Type B pancreatic cell (in vitro differentiated cells): ENCODE measurements at regions not wholly inside any gene's neighbourhood (a gene's known extent, or its start where the extent isn't known, plus 50 kb on each side); places are given as distances from the start of the nearest gene placed in this dataset.

ENCODE experiments used
- DNase-seq: peaks from one replicate; pipeline ENCODE4 v3.0.0; 2021; ENCODE audit warnings: mixed read lengths; ENCODE audit not compliant: unreplicated experiment; ENCODE audit errors: extremely low spot score
- H3K27ac Mint-ChIP-seq: 2 replicates; pipeline ENCODE4 v1.8.0; 2021; ENCODE audit warnings: mild to moderate bottlenecking, mixed read lengths
- H3K27me3 Mint-ChIP-seq: 2 replicates; pipeline ENCODE4 v1.8.0; 2021; ENCODE audit warnings: mixed read lengths
- H3K36me3 Mint-ChIP-seq: 2 replicates; pipeline ENCODE4 v1.8.0; 2021; ENCODE audit warnings: mixed read lengths
- H3K4me1 Mint-ChIP-seq: one replicate; pipeline ENCODE4 v1.8.0; 2021; ENCODE audit warnings: mixed read lengths; ENCODE audit not compliant: unreplicated experiment
- H3K4me3 Mint-ChIP-seq: 2 replicates; pipeline ENCODE4 v1.8.0; 2021; ENCODE audit warnings: mild to moderate bottlenecking, mixed read lengths
- H3K9me3 Mint-ChIP-seq: 2 replicates; pipeline ENCODE4 v1.8.0; 2021; ENCODE audit warnings: mixed read lengths
- CTCF ChIP-seq: fragments of 200-600 bp; sonication (generic); conservative IDR thresholded peaks from 2 replicates; pipeline ENCODE4 v1.5.0; 2021; ENCODE audit warnings: antibody characterized with exemption, mild to moderate bottlenecking

- Mint-ChIP-seq H3K27ac (no peak overlapping the region), H3K36me3 (no peaks in the 10 kb centered on the region), H3K4me1 (no peaks in the 10 kb centered on the region), H3K4me3 (no peak overlapping the region), H3K9me3 (peaks cover 5% of the 10 kb centered on the region), H3K27me3 (peaks cover 67% of the 10 kb centered on the region)
- no peak for TF ChIP-seq CTCF
- no peak for DNase-seq
These were observed 58.4 kb upstream of the RAPGEF1 start for GRCh38 chr9:131798246-131798645.

- TF ChIP-seq CTCF, result no peak
- peaks cover 4% of the 10 kb centered on the region for H3K9me3 Mint-ChIP-seq
- H3K4me1 Mint-ChIP-seq, result no peaks in the 10 kb centered on the region
- DNase-seq, result no peak
- H3K36me3 Mint-ChIP-seq, result no peaks in the 10 kb centered on the region
- no peak overlapping the region for H3K27ac Mint-ChIP-seq
- H3K4me3 Mint-ChIP-seq, result no peak overlapping the region
- H3K27me3 Mint-ChIP-seq, result peaks cover 52% of the 10 kb centered on the region
These were observed 54.5 kb upstream of the RAPGEF1 start for GRCh38 chr9:131794393-131794792.

GRCh38 chr9:131791542-131792254, 51.8 kb upstream of the RAPGEF1 start:
- DNase-seq, result no peak
- Mint-ChIP-seq H3K27me3 (peaks cover 59% of the 10 kb centered on the region), H3K27ac (no peak overlapping the region), H3K4me1 (no peaks in the 10 kb centered on the region), H3K9me3 (no peaks in the 10 kb centered on the region), H3K36me3 (no peaks in the 10 kb centered on the region), H3K4me3 (no peak overlapping the region)
- no peak for TF ChIP-seq CTCF
